Stomach (tissue), 8 donors: ENCODE measurements at regions not wholly inside any gene's neighbourhood (a gene's known extent, or its start where the extent isn't known, plus 50 kb on each side); places are given as distances from the start of the nearest gene placed in this dataset.

ENCODE experiments used
- DNase-seq, 2 donors: peaks; one replicate each; pipeline versions ENCODE4 v3.0.0 to v3.0.0-alpha.2; 2013 to 2019
- H3K27ac ChIP-seq, 5 donors: fragments of 200-600 bp in 4 of 5; sonication (generic) in 4 of 5; one replicate each; pipeline ENCODE4 v1.5.1; 2013 to 2019; ENCODE audit warnings: mild to moderate bottlenecking in 1 of 5, moderate library complexity in 1 of 5
- H3K27me3 ChIP-seq, 3 donors: fragments of 200-600 bp; sonication (generic); one replicate each; pipeline ENCODE4 v1.5.1; 2017 to 2019; ENCODE audit warnings: mixed run types in 1 of 3
- H3K36me3 ChIP-seq, 4 donors: fragments of 200-600 bp; sonication (generic); 1 replicate in 3 of 4; 2 replicates in 1 of 4; pipeline ENCODE4 v1.5.1; 2016 to 2019
- H3K4me1 ChIP-seq, 4 donors: fragments of 200-600 bp; sonication (generic); one replicate each; pipeline ENCODE4 v1.5.1; 2016 to 2019
- H3K4me3 ChIP-seq, 4 donors: fragments of 200-600 bp; sonication (generic) in 3 of 4; one replicate each; pipeline ENCODE4 v1.5.1; 2016 to 2019; ENCODE audit warnings: mild to moderate bottlenecking in 1 of 4
- H3K9me3 ChIP-seq, 4 donors: fragments of 200-600 bp; sonication (generic); one replicate each; pipeline ENCODE4 v1.5.1; 2016 to 2019
- CTCF ChIP-seq, 7 experiments: fragments of 450-650 bp in 4 of 7; fragments of 200-600 bp in 3 of 7; sonication (generic) in 3 of 7; IDR thresholded peaks; one replicate each; pipeline ENCODE4 v1.5.1; 2016 to 2019; ENCODE audit warnings: antibody characterized with exemption in 7 of 7, control low read depth in 2 of 7, mild to moderate bottlenecking in 1 of 7
- EP300 ChIP-seq: sonication (generic); formaldehyde crosslinking; IDR thresholded peaks from one replicate; pipeline ENCODE4 v1.6.1; 2017; ENCODE audit warnings: antibody characterized with exemption
- POLR2A ChIP-seq, 4 donors: fragments of 450-650 bp; IDR thresholded peaks; one replicate each; pipeline ENCODE4 v1.6.1; 2016; ENCODE audit warnings: antibody characterized with exemption in 4 of 4, control low read depth in 2 of 4, mild to moderate bottlenecking in 1 of 4, moderate library complexity in 1 of 4
- POLR2AphosphoS5 ChIP-seq, 3 donors: sonication (generic); formaldehyde crosslinking; IDR thresholded peaks; one replicate each; pipeline ENCODE4 v1.6.1; 2016; ENCODE audit warnings: antibody characterized with exemption in 3 of 3
- WGBS, 5 donors: extraction: QIAGEN DNeasy Blood & Tissue Kit in 3 of 5; methylation state at CpG; one replicate each; pipeline versions ENCODE4 v1.1.5 to v1.1.7; 2013 to 2018; 5-methylcytosine and 5-hydroxymethylcytosine counted together
- intact Hi-C: fragments of 100-400 bp; cut with DNase I; formaldehyde crosslinking; loops from one replicate; pipeline ENCODE4 v1.15.1; 2023; ENCODE audit warnings: low total_unique reads
- donor health status: healthy with polysubstance abuse.
- donor health status: Bipolar disorder and iron deficiency.
- donor health status: healthy.

- H3K36me3 ChIP-seq: no peaks in the 10 kb centered on the region
- no peaks in the 10 kb centered on the region for H3K27me3 ChIP-seq
- WGBS, 5 donors: 71 to 89% (median 85%) methylated on average over 4 of the region's 4 CpGs
- no peaks in the 10 kb centered on the region for H3K4me1 ChIP-seq
- TF ChIP-seq POLR2AphosphoS5 (IDR thresholded peaks at IDR 0.05): no peak
- no peak for TF ChIP-seq CTCF (IDR thresholded peaks at IDR 0.05)
- TF ChIP-seq EP300: no peak
- no peak for TF ChIP-seq POLR2A (IDR thresholded peaks at IDR 0.05)
- H3K27ac ChIP-seq: no peak overlapping the region
- intact Hi-C loops: no loop called here
- no peak overlapping the region for H3K4me3 ChIP-seq
- no peak for DNase-seq
- no peaks in the 10 kb centered on the region for H3K9me3 ChIP-seq
Observed at GRCh38 chrX:5236749-5237148, 991.9 kb downstream of the NLGN4X start.

GRCh38 chrX:5236096-5236495, 992.6 kb downstream of the NLGN4X start:
- intact Hi-C loops: no loop called here
- Histone ChIP-seq H3K4me3 (no peak overlapping the region), H3K27ac (no peak overlapping the region), H3K9me3 (no peaks in the 10 kb centered on the region), H3K27me3 (no peaks in the 10 kb centered on the region), H3K4me1 (no peaks in the 10 kb centered on the region), H3K36me3 (no peaks in the 10 kb centered on the region)
- TF ChIP-seq EP300 (no peak), POLR2AphosphoS5 (IDR thresholded peaks at IDR 0.05) (no peak), POLR2A (IDR thresholded peaks at IDR 0.05) (no peak), CTCF (IDR thresholded peaks at IDR 0.05) (no peak)
- DNase-seq: peak in 1 of 2 donors; percentile 2
- WGBS, 5 donors: 64 to 78% (median 67%) methylated on average over 8 of the region's 8 CpGs

GRCh38 chrX:5233830-5234229, 994.8 kb downstream of the NLGN4X start:
- WGBS, 5 donors: 69 to 91% (median 88%) methylated on average over 3 of the region's 3 CpGs
- Histone ChIP-seq H3K4me1 (no peaks in the 10 kb centered on the region), H3K9me3 (no peaks in the 10 kb centered on the region)

GRCh38 chrX:5220421-5220820, 1008.2 kb downstream of the NLGN4X start:
- Histone ChIP-seq H3K36me3 (no peaks in the 10 kb centered on the region), H3K27me3 (no peaks in the 10 kb centered on the region), H3K9me3 (peaks cover 0 to 4% (median 0%) of the 10 kb centered on the region in 4 donors), H3K27ac (no peak overlapping the region), H3K4me3 (no peak overlapping the region), H3K4me1 (no peaks in the 10 kb centered on the region)
- no peak for TF ChIP-seq CTCF (IDR thresholded peaks at IDR 0.05)
- no peak for TF ChIP-seq EP300
- TF ChIP-seq POLR2AphosphoS5 (IDR thresholded peaks at IDR 0.05): no peak
- TF ChIP-seq POLR2A (IDR thresholded peaks at IDR 0.05): no peak
- intact Hi-C loops: no loop called here
- no peak for DNase-seq

More at GRCh38 chrX:5233830-5234229, 994.8 kb downstream of the NLGN4X start:
- H3K27me3 ChIP-seq: no peaks in the 10 kb centered on the region
- intact Hi-C loops: no loop called here
- DNase-seq: no peak
- no peak overlapping the region for H3K4me3 ChIP-seq
- TF ChIP-seq POLR2AphosphoS5 (IDR thresholded peaks at IDR 0.05) (no peak), EP300 (no peak), POLR2A (IDR thresholded peaks at IDR 0.05) (no peak), CTCF (IDR thresholded peaks at IDR 0.05) (no peak)
- no peak overlapping the region for H3K27ac ChIP-seq
- H3K36me3 ChIP-seq: no peaks in the 10 kb centered on the region
